Stomach (tissue), 4 donors: ENCODE measurements at regions not wholly inside any gene's neighbourhood (a gene's known extent, or its start where the extent isn't known, plus 50 kb on each side); places are given as distances from the start of the nearest gene placed in this dataset.

Source experiments
- CTCF ChIP-seq, 7 experiments: fragments of 450-650 bp in 4 of 7; fragments of 200-600 bp in 3 of 7; sonication (generic) in 3 of 7; IDR thresholded peaks; one replicate each; pipeline ENCODE4 v1.5.1; 2016 to 2019; ENCODE audit warnings: antibody characterized with exemption in 7 of 7, control low read depth in 2 of 7, mild to moderate bottlenecking in 1 of 7
- EP300 ChIP-seq: sonication (generic); formaldehyde crosslinking; IDR thresholded peaks from one replicate; pipeline ENCODE4 v1.6.1; 2017; ENCODE audit warnings: antibody characterized with exemption
- POLR2A ChIP-seq, 4 donors: fragments of 450-650 bp; IDR thresholded peaks; one replicate each; pipeline ENCODE4 v1.6.1; 2016; ENCODE audit warnings: antibody characterized with exemption in 4 of 4, control low read depth in 2 of 4, mild to moderate bottlenecking in 1 of 4, moderate library complexity in 1 of 4
- POLR2AphosphoS5 ChIP-seq, 3 donors: sonication (generic); formaldehyde crosslinking; IDR thresholded peaks; one replicate each; pipeline ENCODE4 v1.6.1; 2016; ENCODE audit warnings: antibody characterized with exemption in 3 of 3

- TF ChIP-seq EP300 (no peak), POLR2A (IDR thresholded peaks at IDR 0.05) (no peak), CTCF (IDR thresholded peaks at IDR 0.05) (no peak), POLR2AphosphoS5 (IDR thresholded peaks at IDR 0.05) (no peak)
Measured at GRCh38 chr10:43968076-43968475, 319.4 kb upstream of the ZNF32 start.
